Neural progenitor cell (in vitro differentiated cells): ENCODE measurements at regions not wholly inside any gene's neighbourhood (a gene's known extent, or its start where the extent isn't known, plus 50 kb on each side); places are given as distances from the start of the nearest gene placed in this dataset.

ENCODE experiments used
- EZH2phosphoT487 ChIP-seq: fragments of 200-600 bp; sonication (generic); IDR thresholded peaks from 2 replicates; pipeline ENCODE4 v1.6.1; 2017; ENCODE audit warnings: antibody characterized with exemption
- TF ChIP-seq, protein P1 (sequence below): fragments of 200-600 bp; sonication (generic); IDR thresholded peaks from 2 replicates; pipeline ENCODE4 v1.5.1; 2017; ENCODE audit warnings: antibody characterized with exemption, mild to moderate bottlenecking

DNA sequence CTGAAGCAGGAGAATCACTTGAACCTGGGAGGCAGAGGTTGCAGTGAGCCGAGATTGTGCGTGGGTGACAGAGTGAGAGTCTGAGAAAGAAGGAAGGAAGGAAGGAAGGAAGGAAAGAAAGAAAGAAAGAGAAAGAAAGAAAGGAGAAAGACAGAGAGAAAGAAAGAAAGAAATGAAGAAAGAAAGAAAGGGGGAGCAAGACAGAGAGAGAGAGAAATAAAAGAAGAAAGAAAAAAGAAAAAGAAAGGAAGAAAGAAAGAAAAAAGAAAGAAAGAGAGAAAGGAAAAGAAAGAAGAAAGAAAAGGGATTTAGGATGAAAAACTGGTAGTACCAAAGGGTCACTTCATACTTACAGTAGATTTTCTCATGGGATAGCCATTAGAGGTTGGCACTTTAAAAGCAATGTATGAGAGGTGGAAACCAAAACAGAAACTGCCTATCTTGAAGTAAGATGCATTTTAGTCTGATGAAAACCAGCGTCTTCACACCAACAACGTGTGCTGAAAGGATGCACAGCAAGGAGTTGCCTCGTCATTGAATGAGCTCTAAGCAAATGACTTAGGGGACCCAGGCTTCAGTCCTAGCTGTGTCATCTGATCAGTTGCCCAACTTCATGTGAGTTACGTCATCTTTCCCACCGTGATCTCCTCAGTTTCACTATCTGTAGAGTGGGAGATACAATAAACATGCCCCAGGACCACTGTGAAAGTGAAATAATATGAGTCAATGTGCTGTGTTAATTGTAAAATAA, 133.9 kb upstream of the NEDD9 start:
- TF ChIP-seq EZH2phosphoT487: no peak
- TF ChIP-seq, protein P1, sequence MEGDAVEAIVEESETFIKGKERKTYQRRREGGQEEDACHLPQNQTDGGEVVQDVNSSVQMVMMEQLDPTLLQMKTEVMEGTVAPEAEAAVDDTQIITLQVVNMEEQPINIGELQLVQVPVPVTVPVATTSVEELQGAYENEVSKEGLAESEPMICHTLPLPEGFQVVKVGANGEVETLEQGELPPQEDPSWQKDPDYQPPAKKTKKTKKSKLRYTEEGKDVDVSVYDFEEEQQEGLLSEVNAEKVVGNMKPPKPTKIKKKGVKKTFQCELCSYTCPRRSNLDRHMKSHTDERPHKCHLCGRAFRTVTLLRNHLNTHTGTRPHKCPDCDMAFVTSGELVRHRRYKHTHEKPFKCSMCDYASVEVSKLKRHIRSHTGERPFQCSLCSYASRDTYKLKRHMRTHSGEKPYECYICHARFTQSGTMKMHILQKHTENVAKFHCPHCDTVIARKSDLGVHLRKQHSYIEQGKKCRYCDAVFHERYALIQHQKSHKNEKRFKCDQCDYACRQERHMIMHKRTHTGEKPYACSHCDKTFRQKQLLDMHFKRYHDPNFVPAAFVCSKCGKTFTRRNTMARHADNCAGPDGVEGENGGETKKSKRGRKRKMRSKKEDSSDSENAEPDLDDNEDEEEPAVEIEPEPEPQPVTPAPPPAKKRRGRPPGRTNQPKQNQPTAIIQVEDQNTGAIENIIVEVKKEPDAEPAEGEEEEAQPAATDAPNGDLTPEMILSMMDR: no peak
